Activated B cell treated with CpG ODN at 0.5 μM for 24 hours (primary cell): ENCODE measurements at regions not wholly inside any gene's neighbourhood (a gene's known extent, or its start where the extent isn't known, plus 50 kb on each side); places are given as distances from the start of the nearest gene placed in this dataset.

Experiments used
- ATAC-seq: fragments of 200-7000 bp; cut with Tn5 transposase; one replicate; pipeline ENCODE4 v1.10.0; 2021; ENCODE audit warnings: low read depth, mild to moderate bottlenecking, moderate library complexity
- CTCF ChIA-PET: fragments of 350-600 bp; sonication (Branson Sonifier 250); formaldehyde crosslinking; loops from one replicate; lab custom pipeline; 2021; ENCODE audit warnings: antibody characterized with exemption; lab: Charles Lee
- POLR2A ChIA-PET: fragments of 350-600 bp; sonication (Branson Sonifier 250); formaldehyde crosslinking; loops from one replicate; lab custom pipeline; 2021; ENCODE audit warnings: antibody characterized with exemption; lab: Charles Lee
- DNase-seq: peaks from one replicate; pipeline ENCODE4 v3.0.0; 2022
- H3K27ac Mint-ChIP-seq: one replicate; pipeline ENCODE4 v1.8.0; 2020; ENCODE audit warnings: mixed read lengths
- H3K27me3 Mint-ChIP-seq: one replicate; pipeline ENCODE4 v1.8.0; 2021; ENCODE audit warnings: mixed read lengths
- H3K36me3 Mint-ChIP-seq: one replicate; pipeline ENCODE4 v1.8.0; 2021; ENCODE audit warnings: low read depth, mixed read lengths
- H3K4me1 Mint-ChIP-seq: one replicate; pipeline ENCODE4 v1.8.0; 2021; ENCODE audit warnings: mixed read lengths
- H3K4me3 Mint-ChIP-seq: one replicate; pipeline ENCODE4 v1.8.0; 2020; ENCODE audit warnings: mild to moderate bottlenecking, mixed read lengths
- H3K9me3 Mint-ChIP-seq: one replicate; pipeline ENCODE4 v1.8.0; 2020; ENCODE audit warnings: mixed read lengths
- CTCF ChIP-seq: fragments of 200-600 bp; IDR thresholded peaks from one replicate; pipeline ENCODE4 v1.8.0; 2022; ENCODE audit warnings: antibody characterized with exemption, mild to moderate bottlenecking
- intact Hi-C: fragments of 100-400 bp; cut with micrococcal nuclease; formaldehyde crosslinking; loops from one replicate; pipeline ENCODE4 v1.15.1; 2024

- Mint-ChIP-seq H3K9me3 (no peaks in the 10 kb centered on the region), H3K4me1 (no peaks in the 10 kb centered on the region), H3K36me3 (no peaks in the 10 kb centered on the region), H3K4me3 (no peak overlapping the region), H3K27ac (no peak overlapping the region), H3K27me3 (no peaks in the 10 kb centered on the region)
- intact Hi-C loops, result no loop called here
- ChIA-PET POLR2A (no interaction called here), CTCF (no interaction called here)
- TF ChIP-seq CTCF, result no peak
- DNase-seq, result no peak
- no peak for ATAC-seq
Observed at GRCh38 chr15:48066456-48066855, 54.3 kb upstream of the SLC24A5 start.
